NT2/D1 (cell line): ENCODE measurements at regions not wholly inside any gene's neighbourhood (a gene's known extent, or its start where the extent isn't known, plus 50 kb on each side); places are given as distances from the start of the nearest gene placed in this dataset.
"Not testable (repeated sequence)": the region's sequence is repeated elsewhere in the genome, so short reads cannot be mapped to it uniquely, and the experiment has no call there.

Experiments used
- SUZ12 ChIP-seq: IDR thresholded peaks from 2 replicates; pipeline ENCODE4 v1.6.1; 2011; ENCODE audit not compliant: insufficient read length, insufficient read depth; ENCODE audit errors: extremely low read depth
- YY1 ChIP-seq: IDR thresholded peaks from 2 replicates; pipeline ENCODE4 v1.6.1; 2011; ENCODE audit not compliant: insufficient read length, insufficient read depth
- ZNF274 ChIP-seq: IDR thresholded peaks from 2 replicates; pipeline ENCODE4 v1.6.1; 2011; ENCODE audit warnings: mild to moderate bottlenecking, low read depth, low read length

DNA sequence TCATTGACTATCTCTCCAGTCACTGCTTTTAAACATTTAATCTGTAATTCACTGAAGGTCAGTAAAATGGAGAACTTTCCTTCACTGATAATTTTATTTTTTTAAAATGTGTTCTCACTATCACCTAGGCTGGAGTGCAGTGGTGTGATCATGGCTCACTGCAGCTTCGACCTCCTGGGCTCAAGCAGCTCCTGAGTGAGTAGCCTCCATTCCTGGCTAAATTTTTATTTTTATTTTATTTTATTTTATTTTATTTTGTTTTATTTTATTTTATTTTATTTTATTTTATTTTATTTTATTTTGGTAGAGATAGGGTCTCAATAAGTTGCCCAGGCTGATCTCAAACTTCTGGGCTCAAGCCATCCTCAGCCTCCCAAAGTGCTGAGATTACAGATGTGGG, 446.5 kb downstream of the TAFA4 start:
- not testable (repeated sequence) for TF ChIP-seq YY1, SUZ12, ZNF274
